ENCODE measurements at regions not wholly inside any gene's neighbourhood (a gene's known extent, or its start where the extent isn't known, plus 50 kb on each side); places are given as distances from the start of the nearest gene placed in this dataset.

DNA sequence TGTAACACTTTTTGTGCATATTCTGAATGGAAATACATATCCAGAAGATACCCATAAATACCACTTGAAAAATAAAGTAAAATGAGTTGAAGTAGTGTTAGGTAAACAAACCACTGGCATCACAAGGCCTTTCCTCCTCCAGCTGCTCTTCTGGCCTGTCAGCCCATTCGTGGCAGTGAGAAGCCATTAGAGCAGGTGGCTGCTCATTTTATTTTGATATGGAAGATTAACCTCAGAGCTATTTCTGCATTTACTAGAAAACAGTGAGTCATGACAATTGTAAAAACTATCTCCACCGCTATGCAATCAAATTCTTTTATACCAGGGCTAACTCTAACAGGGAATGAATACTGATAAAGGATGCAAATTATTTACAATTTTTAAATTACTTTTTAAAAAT lies 2898.1 kb downstream of the PCDH9 start:
- TF ChIP-seq, protein P1, sequence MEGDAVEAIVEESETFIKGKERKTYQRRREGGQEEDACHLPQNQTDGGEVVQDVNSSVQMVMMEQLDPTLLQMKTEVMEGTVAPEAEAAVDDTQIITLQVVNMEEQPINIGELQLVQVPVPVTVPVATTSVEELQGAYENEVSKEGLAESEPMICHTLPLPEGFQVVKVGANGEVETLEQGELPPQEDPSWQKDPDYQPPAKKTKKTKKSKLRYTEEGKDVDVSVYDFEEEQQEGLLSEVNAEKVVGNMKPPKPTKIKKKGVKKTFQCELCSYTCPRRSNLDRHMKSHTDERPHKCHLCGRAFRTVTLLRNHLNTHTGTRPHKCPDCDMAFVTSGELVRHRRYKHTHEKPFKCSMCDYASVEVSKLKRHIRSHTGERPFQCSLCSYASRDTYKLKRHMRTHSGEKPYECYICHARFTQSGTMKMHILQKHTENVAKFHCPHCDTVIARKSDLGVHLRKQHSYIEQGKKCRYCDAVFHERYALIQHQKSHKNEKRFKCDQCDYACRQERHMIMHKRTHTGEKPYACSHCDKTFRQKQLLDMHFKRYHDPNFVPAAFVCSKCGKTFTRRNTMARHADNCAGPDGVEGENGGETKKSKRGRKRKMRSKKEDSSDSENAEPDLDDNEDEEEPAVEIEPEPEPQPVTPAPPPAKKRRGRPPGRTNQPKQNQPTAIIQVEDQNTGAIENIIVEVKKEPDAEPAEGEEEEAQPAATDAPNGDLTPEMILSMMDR (IDR thresholded peaks at IDR 0.05; ENCODE audit: extremely low read depth in 1 of 2, insufficient read depth in 1 of 2, low read depth in 1 of 2, low read length in 2 of 2), result no peak
- TF ChIP-seq MYC (IDR thresholded peaks at IDR 0.05; ENCODE audit: low read depth, low read length) (no peak), EZH2 (IDR thresholded peaks at IDR 0.05; ENCODE audit: borderline replicate concordance, low read depth, low read length, severe bottlenecking) (no peak), POLR2A (IDR thresholded peaks at IDR 0.05; ENCODE audit: low read depth, low read length) (no peak), FOS (IDR thresholded peaks at IDR 0.05; ENCODE audit: borderline replicate concordance, insufficient read depth, low read length) (no peak), JUN (IDR thresholded peaks at IDR 0.05; ENCODE audit: borderline replicate concordance, insufficient read depth, insufficient read length, low read depth) (no peak)

All from endothelial cell of umbilical vein (primary cell).